Activated T-cell treated with anti-CD3 and anti-CD28 coated beads, Interleukin-2, amount 50 U/mL, for 4 hours (primary cell): ENCODE measurements at regions not wholly inside any gene's neighbourhood (a gene's known extent, or its start where the extent isn't known, plus 50 kb on each side); places are given as distances from the start of the nearest gene placed in this dataset.
"Not testable (repeated sequence)": the region's sequence is repeated elsewhere in the genome, so short reads cannot be mapped to it uniquely, and the experiment has no call there.

ENCODE experiments used
- ATAC-seq, 2 donors: fragments of 200-7000 bp; cut with Tn5 transposase; one replicate each; pipeline ENCODE4 v1.10.0; 2021
- DNase-seq: peaks from one replicate; pipeline ENCODE4 v3.0.0-alpha.2; 2020
- H3K27me3 Mint-ChIP-seq: one replicate; pipeline ENCODE4 v1.8.0; 2021; ENCODE audit warnings: low read depth, mixed read lengths
- H3K36me3 Mint-ChIP-seq: one replicate; pipeline ENCODE4 v1.8.0; 2022; ENCODE audit warnings: mixed read lengths; ENCODE audit not compliant: insufficient read depth
- H3K4me1 Mint-ChIP-seq: one replicate; pipeline ENCODE4 v1.8.0; 2021; ENCODE audit warnings: low read depth, mixed read lengths
- H3K4me3 Mint-ChIP-seq: one replicate; pipeline ENCODE4 v1.8.0; 2021; ENCODE audit warnings: mild to moderate bottlenecking, moderate library complexity, mixed read lengths
- H3K9me3 Mint-ChIP-seq: one replicate; pipeline ENCODE4 v1.8.0; 2021; ENCODE audit warnings: mixed read lengths

GRCh38 chr16:58797137-58797801 lies 63.2 kb upstream of the GOT2 start:
- H3K36me3 Mint-ChIP-seq, result no peaks in the 10 kb centered on the region
- H3K4me3 Mint-ChIP-seq, result no peak overlapping the region
- H3K4me1 Mint-ChIP-seq, result no peaks in the 10 kb centered on the region
- no peak for ATAC-seq
- peaks cover 6% of the 10 kb centered on the region for H3K27me3 Mint-ChIP-seq
- peaks cover 15% of the 10 kb centered on the region for H3K9me3 Mint-ChIP-seq
- no peak for DNase-seq

DNA sequence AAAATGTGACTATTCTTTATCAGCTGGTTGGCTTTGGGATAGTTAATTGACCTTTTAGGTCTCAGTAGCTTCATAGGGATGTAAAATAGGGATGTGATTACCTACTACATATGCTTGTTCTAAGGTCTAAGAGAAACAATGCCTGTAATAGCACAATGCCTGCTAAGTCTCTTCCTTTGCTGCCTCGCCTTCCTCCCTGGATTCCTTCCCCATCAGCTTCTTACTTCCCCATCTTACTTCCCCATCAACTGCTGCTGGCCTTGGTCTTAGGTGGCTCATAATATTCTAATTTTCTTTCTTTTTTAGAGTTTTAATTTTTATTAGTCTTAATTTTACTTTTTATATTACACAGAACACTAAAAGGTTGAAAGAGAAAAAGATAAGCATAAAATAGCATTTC lies 59.2 kb upstream of the GOT2 start:
- Mint-ChIP-seq H3K9me3 (no peaks in the 10 kb centered on the region), H3K36me3 (no peaks in the 10 kb centered on the region), H3K4me3 (no peak overlapping the region), H3K27me3 (peaks cover 3% of the 10 kb centered on the region), H3K4me1 (no peaks in the 10 kb centered on the region)
- ATAC-seq, result no peak
- DNase-seq, result no peak

DNA sequence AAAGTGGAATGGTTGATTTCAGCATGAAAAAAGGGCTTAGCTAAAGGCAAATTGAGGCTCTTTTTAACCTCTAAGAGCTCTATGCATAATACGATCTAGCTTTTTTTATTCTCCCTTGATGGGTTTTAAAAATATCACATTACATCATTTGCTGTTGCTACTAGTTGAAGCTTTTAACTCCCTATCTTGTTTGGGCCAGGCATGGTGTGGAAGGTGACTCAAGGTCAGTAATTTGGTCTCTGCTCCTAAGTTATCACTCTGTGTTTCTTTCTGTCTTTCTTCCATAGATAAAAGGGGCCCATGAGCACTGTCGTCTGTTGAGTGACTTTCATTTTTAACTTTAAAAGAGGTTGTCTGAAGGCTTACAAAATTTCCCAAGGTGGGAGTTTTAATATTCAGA lies 58.1 kb upstream of the GOT2 start:
- no peak for DNase-seq
- Mint-ChIP-seq H3K27me3 (peaks cover 3% of the 10 kb centered on the region), H3K4me3 (no peak overlapping the region), H3K4me1 (no peaks in the 10 kb centered on the region), H3K36me3 (no peaks in the 10 kb centered on the region), H3K9me3 (no peaks in the 10 kb centered on the region)
- ATAC-seq, result no peak

- ATAC-seq, H3K4me1 Mint-ChIP-seq, DNase-seq, H3K9me3 Mint-ChIP-seq, H3K27me3 Mint-ChIP-seq, H3K4me3 Mint-ChIP-seq, H3K36me3 Mint-ChIP-seq: not testable (repeated sequence)
These were observed 56.9 kb upstream of the GOT2 start for GRCh38 chr16:58790816-58791557.

GRCh38 chr16:58789351-58789750 lies 55.2 kb upstream of the GOT2 start:
- Mint-ChIP-seq H3K4me3 (no peak overlapping the region), H3K36me3 (no peaks in the 10 kb centered on the region), H3K27me3 (peaks cover 7% of the 10 kb centered on the region), H3K9me3 (no peaks in the 10 kb centered on the region), H3K4me1 (no peaks in the 10 kb centered on the region)
- DNase-seq (no peak), ATAC-seq (no peak)
